ENCODE measurements at regions not wholly inside any gene's neighbourhood (a gene's known extent, or its start where the extent isn't known, plus 50 kb on each side); places are given as distances from the start of the nearest gene placed in this dataset.

- DNase-seq (ENCODE audit: low spot score) (no peak), ATAC-seq (no peak), FAIRE-seq (no peak)
- Histone ChIP-seq H4K20me1 (ENCODE audit: insufficient read depth, low read length) (no peaks in the 10 kb centered on the region), H3K27ac (ENCODE audit: extremely low read length, insufficient read depth, low read length) (no peak overlapping the region), H3K9me3 (ENCODE audit: low read length) (peaks cover 72% of the 10 kb centered on the region), H3K4me3 (replicated peaks in 1 of 3; ENCODE audit: insufficient read depth in 1 of 3, low read depth in 2 of 3, low read length in 3 of 3) (no peak overlapping the region), H3K4me2 (ENCODE audit: low read depth, low read length) (no peak overlapping the region), H3K79me2 (ENCODE audit: insufficient read depth, low read length) (no peaks in the 10 kb centered on the region), H2AFZ (ENCODE audit: low read length) (no peak overlapping the region), H3K36me3 (replicated peaks in 1 of 2; ENCODE audit: control insufficient read depth in 1 of 2, insufficient read depth in 2 of 2, low read length in 2 of 2) (no peaks in the 10 kb centered on the region), H3K27me3 (ENCODE audit: control insufficient read depth in 1 of 2, insufficient read depth in 2 of 2, low read length in 2 of 2) (no peaks in the 10 kb centered on the region), H3K9ac (ENCODE audit: insufficient read depth, low read depth, low read length) (no peak overlapping the region), H3K4me1 (ENCODE audit: insufficient read depth, low read length) (no peaks in the 10 kb centered on the region)
- intact Hi-C loops (cut with micrococcal nuclease; ENCODE audit: unreplicated experiment) (no loop called here), in situ Hi-C loops (cut with HindIII; ENCODE audit: extremely low pct_ligation_motif_present, low pct_unique_long_range_greater_than_20kb) (no loop called here)
- BruUV-seq (replicated peaks), result no TSS peak
- ChIA-PET CTCF (ENCODE audit: low intra/inter-chr PET ratio, low total read pairs) (no interaction called here), POLR2A (no interaction called here)
- WGBS (ENCODE audit: low lambda C conversion rate), result 0% methylated on average over 2 of the region's 2 CpGs
- TF ChIP-seq NR2F2 (IDR thresholded peaks at IDR 0.05; ENCODE audit: borderline replicate concordance, low read depth), result no peak
- TF ChIP-seq AKNA (CRISPR knock-in tag; IDR thresholded peaks at IDR 0.05; ENCODE audit: borderline replicate concordance), result no peak
- TF ChIP-seq ZNF121 (CRISPR knock-in tag; IDR thresholded peaks at IDR 0.05), result no peak
- no peak for TF ChIP-seq ZNF782 (CRISPR knock-in tag; IDR thresholded peaks at IDR 0.05; ENCODE audit: borderline replicate concordance)
- no peak for TF ChIP-seq SATB2 (CRISPR knock-in tag; IDR thresholded peaks at IDR 0.05)
- TF ChIP-seq ZNF280D (CRISPR knock-in tag; IDR thresholded peaks at IDR 0.05), result no peak
- TF ChIP-seq ZMAT5 (CRISPR knock-in tag; IDR thresholded peaks at IDR 0.05; ENCODE audit: borderline replicate concordance, low read depth), result no peak
- no peak for TF ChIP-seq ETV5 (CRISPR knock-in tag; IDR thresholded peaks at IDR 0.05; ENCODE audit: borderline replicate concordance)
- no peak for TF ChIP-seq RNF2 (conservative IDR thresholded peaks at IDR 0.05; ENCODE audit: low read depth)
- no peak for TF ChIP-seq ZNF232 (CRISPR knock-in tag; IDR thresholded peaks at IDR 0.05; ENCODE audit: borderline replicate concordance)
- TF ChIP-seq CC2D1A (CRISPR knock-in tag; IDR thresholded peaks at IDR 0.05), result no peak
- no peak for TF ChIP-seq SIN3A (IDR thresholded peaks at IDR 0.05; ENCODE audit: borderline replicate concordance, low read depth, low read length)
- TF ChIP-seq ELF3 (CRISPR knock-in tag; IDR thresholded peaks at IDR 0.05), result no peak
- TF ChIP-seq ZBTB49 (CRISPR knock-in tag; IDR thresholded peaks at IDR 0.05; ENCODE audit: borderline replicate concordance), result no peak
- no peak for TF ChIP-seq POGZ (CRISPR knock-in tag; IDR thresholded peaks at IDR 0.05)
- no peak for TF ChIP-seq ZNF660 (CRISPR knock-in tag; IDR thresholded peaks at IDR 0.05; ENCODE audit: borderline replicate concordance, low read depth)
Measured at GRCh38 chr4:19366916-19367315, 884.8 kb upstream of the SLIT2 start.

Data from HepG2 (cell line).